Activated B cell treated with CpG ODN at 0.5 μM for 24 hours (primary cell): ENCODE measurements at regions not wholly inside any gene's neighbourhood (a gene's known extent, or its start where the extent isn't known, plus 50 kb on each side); places are given as distances from the start of the nearest gene placed in this dataset.

Source experiments
- ATAC-seq: fragments of 200-7000 bp; cut with Tn5 transposase; one replicate; pipeline ENCODE4 v1.10.0; 2021; ENCODE audit warnings: low read depth, mild to moderate bottlenecking, moderate library complexity
- CTCF ChIA-PET: fragments of 350-600 bp; sonication (Branson Sonifier 250); formaldehyde crosslinking; loops from one replicate; lab custom pipeline; 2021; ENCODE audit warnings: antibody characterized with exemption; lab: Charles Lee
- POLR2A ChIA-PET: fragments of 350-600 bp; sonication (Branson Sonifier 250); formaldehyde crosslinking; loops from one replicate; lab custom pipeline; 2021; ENCODE audit warnings: antibody characterized with exemption; lab: Charles Lee
- DNase-seq: peaks from one replicate; pipeline ENCODE4 v3.0.0; 2022
- H3K27ac Mint-ChIP-seq: one replicate; pipeline ENCODE4 v1.8.0; 2020; ENCODE audit warnings: mixed read lengths
- H3K27me3 Mint-ChIP-seq: one replicate; pipeline ENCODE4 v1.8.0; 2021; ENCODE audit warnings: mixed read lengths
- H3K36me3 Mint-ChIP-seq: one replicate; pipeline ENCODE4 v1.8.0; 2021; ENCODE audit warnings: low read depth, mixed read lengths
- H3K4me1 Mint-ChIP-seq: one replicate; pipeline ENCODE4 v1.8.0; 2021; ENCODE audit warnings: mixed read lengths
- H3K4me3 Mint-ChIP-seq: one replicate; pipeline ENCODE4 v1.8.0; 2020; ENCODE audit warnings: mild to moderate bottlenecking, mixed read lengths
- H3K9me3 Mint-ChIP-seq: one replicate; pipeline ENCODE4 v1.8.0; 2020; ENCODE audit warnings: mixed read lengths
- CTCF ChIP-seq: fragments of 200-600 bp; IDR thresholded peaks from one replicate; pipeline ENCODE4 v1.8.0; 2022; ENCODE audit warnings: antibody characterized with exemption, mild to moderate bottlenecking
- intact Hi-C: fragments of 100-400 bp; cut with micrococcal nuclease; formaldehyde crosslinking; loops from one replicate; pipeline ENCODE4 v1.15.1; 2024

DNA sequence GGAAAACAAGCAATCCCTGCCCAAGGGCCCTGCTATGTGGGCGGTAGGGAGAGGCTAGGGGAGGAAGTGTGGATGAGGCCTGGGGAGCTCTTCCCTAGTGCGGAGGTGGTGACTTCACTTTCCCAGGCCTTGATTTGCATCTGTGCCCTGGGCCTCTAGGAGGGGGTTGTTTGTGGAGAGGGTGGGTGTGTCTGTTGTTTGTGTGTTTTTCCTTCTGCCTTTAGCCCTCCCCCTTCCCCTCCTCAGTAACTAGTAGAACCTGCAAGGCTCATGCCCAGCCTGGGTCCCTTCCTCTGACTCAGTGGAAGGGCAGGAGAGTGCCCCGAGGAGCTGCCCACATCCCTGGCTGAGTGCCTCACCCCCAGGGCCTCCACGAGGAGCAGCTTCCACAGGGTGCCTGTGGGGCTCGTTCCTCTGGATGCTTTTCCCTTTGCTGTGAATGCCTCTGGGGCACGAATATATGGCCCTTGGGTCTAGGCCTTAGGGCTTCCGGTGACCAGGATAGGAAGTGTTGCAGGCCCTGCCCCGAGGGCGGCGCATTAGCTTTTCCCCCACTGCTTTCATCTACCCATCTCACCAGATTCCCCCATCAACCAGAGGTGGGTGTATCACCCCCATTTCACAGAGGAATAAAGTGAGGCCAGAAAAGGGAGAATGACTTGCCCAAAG is 89.4 kb upstream of the DUSP5 start:
- ChIA-PET POLR2A (interaction anchor here (0.6 to 2.1 kb wide), 4 partner anchors 17 to 53 kb away, joined by 3 to 8 read pairs (median 6); no protein-coding TSS in a partner anchor), CTCF (no interaction called here)
- Mint-ChIP-seq H3K9me3 (no peaks in the 10 kb centered on the region), H3K4me1 (peaks cover 48% of the 10 kb centered on the region), H3K4me3 (no peak overlapping the region), H3K27ac (no peak overlapping the region), H3K27me3 (peaks cover 21% of the 10 kb centered on the region), H3K36me3 (no peaks in the 10 kb centered on the region)
- no peak for ATAC-seq
- no peak for DNase-seq
- TF ChIP-seq CTCF: no peak
- intact Hi-C loops: no loop called here

DNA sequence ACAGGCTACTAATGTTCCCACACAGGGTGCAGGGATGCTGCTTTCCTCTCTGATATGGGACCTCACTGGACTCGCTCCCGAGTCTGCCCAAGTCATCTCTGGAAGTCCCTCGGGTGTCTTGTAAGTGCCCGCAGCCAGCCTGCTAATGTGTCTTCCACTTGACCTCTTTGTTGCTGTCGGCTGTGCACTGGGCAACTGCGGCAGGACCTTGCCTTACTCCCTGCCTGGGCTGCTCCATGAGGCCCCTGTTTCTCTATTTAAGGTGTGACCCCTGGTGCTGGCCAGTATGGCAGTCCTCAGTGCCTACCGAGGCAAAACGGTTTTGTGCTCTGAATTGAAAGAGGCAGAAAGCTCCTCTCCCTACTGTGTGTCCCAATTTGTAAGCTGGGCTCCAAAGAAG is 88.8 kb upstream of the DUSP5 start:
- no peak for TF ChIP-seq CTCF
- DNase-seq (no peak), ATAC-seq (no peak)
- intact Hi-C loops: no loop called here
- Mint-ChIP-seq H3K27ac (no peak overlapping the region), H3K4me3 (no peak overlapping the region), H3K27me3 (peaks cover 21% of the 10 kb centered on the region), H3K4me1 (peaks cover 54% of the 10 kb centered on the region), H3K36me3 (no peaks in the 10 kb centered on the region), H3K9me3 (no peaks in the 10 kb centered on the region)
- ChIA-PET CTCF (no interaction called here), POLR2A (interaction anchor here (1.0 to 2.1 kb wide), 3 partner anchors 51 to 54 kb away, joined by 3 to 7 read pairs (median 3); no protein-coding TSS in a partner anchor)

DNA sequence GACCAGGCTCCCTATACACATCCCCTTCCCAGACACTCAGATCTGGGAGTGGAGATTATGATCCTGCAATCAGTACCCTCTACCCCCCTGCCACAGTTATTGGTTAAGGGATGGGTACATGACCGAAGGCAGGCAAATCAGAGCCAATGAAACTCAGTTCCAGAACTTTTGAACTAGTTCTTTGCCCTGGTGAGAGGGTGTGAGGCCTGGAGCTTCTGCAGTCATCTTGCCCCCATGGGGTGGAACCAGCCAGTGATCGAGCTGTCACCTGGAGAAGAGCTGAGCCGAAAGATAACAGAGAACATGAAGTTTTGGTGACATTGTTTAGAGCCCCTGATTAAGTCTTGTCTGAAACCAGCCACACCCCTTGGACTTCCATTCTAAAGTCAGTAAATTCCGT is 88.2 kb upstream of the DUSP5 start:
- no peaks in the 10 kb centered on the region for H3K9me3 Mint-ChIP-seq
- H3K4me3 Mint-ChIP-seq: no peak overlapping the region
- no peak for DNase-seq
- ATAC-seq: no peak
- peaks cover 59% of the 10 kb centered on the region for H3K4me1 Mint-ChIP-seq
- no peak overlapping the region for H3K27ac Mint-ChIP-seq
- ChIA-PET POLR2A (interaction anchor here (1.0 to 2.1 kb wide), 4 partner anchors 52 to 86 kb away, joined by 3 to 7 read pairs (median 4); no protein-coding TSS in a partner anchor), CTCF (no interaction called here)
- peaks cover 19% of the 10 kb centered on the region for H3K27me3 Mint-ChIP-seq
- no peak for TF ChIP-seq CTCF
- no peaks in the 10 kb centered on the region for H3K36me3 Mint-ChIP-seq
- intact Hi-C loops: no loop called here

DNA sequence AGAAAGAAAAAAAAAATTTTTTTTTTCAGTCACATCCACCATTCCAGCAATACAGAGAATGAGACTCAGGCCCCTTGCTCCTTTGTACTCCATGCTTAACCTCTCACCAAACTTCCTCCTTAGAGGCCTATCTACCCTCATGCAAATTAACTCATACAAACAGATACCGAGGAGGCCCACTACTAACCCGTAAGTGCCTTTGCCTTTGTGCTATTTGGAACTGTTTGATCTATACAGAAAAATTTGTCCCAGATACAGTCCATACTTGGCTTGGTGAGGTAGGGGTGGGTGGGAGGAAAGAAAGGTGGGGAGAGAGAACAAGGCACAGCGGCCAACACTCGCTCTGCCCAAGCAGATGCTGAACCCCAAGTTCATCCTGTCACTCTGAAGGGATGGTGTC is 87.8 kb upstream of the DUSP5 start:
- ATAC-seq: no peak
- Mint-ChIP-seq H3K4me1 (peaks cover 64% of the 10 kb centered on the region), H3K36me3 (no peaks in the 10 kb centered on the region), H3K9me3 (no peaks in the 10 kb centered on the region), H3K27ac (no peak overlapping the region), H3K4me3 (peak overlapping the region; percentile 16), H3K27me3 (peaks cover 16% of the 10 kb centered on the region)
- POLR2A ChIA-PET: interaction anchor here (1.0 to 7.0 kb wide), 5 partner anchors 52 to 86 kb away, joined by 3 to 328 read pairs (median 4); no protein-coding TSS in a partner anchor
- CTCF ChIA-PET: no interaction called here
- no peak for DNase-seq
- intact Hi-C loops: loop anchor here (5.0 to 10.0 kb wide), 2 partner anchors 403 to 455 kb away; partner anchors contain the start of gene ADD3
- no peak for TF ChIP-seq CTCF

GRCh38 chr10:110410329-110411046 is 87.2 kb upstream of the DUSP5 start:
- Mint-ChIP-seq H3K36me3 (no peaks in the 10 kb centered on the region), H3K4me1 (peaks cover 69% of the 10 kb centered on the region), H3K27me3 (peaks cover 14% of the 10 kb centered on the region), H3K9me3 (no peaks in the 10 kb centered on the region), H3K4me3 (no peak overlapping the region), H3K27ac (no peak overlapping the region)
- no peak for DNase-seq
- TF ChIP-seq CTCF: no peak
- ATAC-seq: no peak
- POLR2A ChIA-PET: interaction anchor here (1.1 to 7.0 kb wide), 3 partner anchors 55 to 85 kb away, joined by 4 to 328 read pairs (median 81); partner anchors contain the start of gene DUSP5
- CTCF ChIA-PET: interaction anchor here (4.5 kb wide), 1 partner anchor 55 kb away, joined by 49 read pairs; no protein-coding TSS in a partner anchor
- intact Hi-C loops: loop anchor here (5.0 to 10.0 kb wide), 2 partner anchors 403 to 454 kb away; partner anchors contain the start of gene ADD3
